GM21360 (cell line): ENCODE measurements at regions not wholly inside any gene's neighbourhood (a gene's known extent, or its start where the extent isn't known, plus 50 kb on each side); places are given as distances from the start of the nearest gene placed in this dataset.

Experiments used
- ATAC-seq: cut with Tn5 transposase; IDR thresholded peaks from one replicate; pipeline ENCODE4 v1.9.1; 2021; ENCODE audit warnings: mild to moderate bottlenecking, moderate library complexity; ENCODE audit not compliant: unreplicated experiment

GRCh38 chr5:173557123-173557903 is 59.1 kb downstream of the BOD1 start:
- no peak for ATAC-seq

DNA sequence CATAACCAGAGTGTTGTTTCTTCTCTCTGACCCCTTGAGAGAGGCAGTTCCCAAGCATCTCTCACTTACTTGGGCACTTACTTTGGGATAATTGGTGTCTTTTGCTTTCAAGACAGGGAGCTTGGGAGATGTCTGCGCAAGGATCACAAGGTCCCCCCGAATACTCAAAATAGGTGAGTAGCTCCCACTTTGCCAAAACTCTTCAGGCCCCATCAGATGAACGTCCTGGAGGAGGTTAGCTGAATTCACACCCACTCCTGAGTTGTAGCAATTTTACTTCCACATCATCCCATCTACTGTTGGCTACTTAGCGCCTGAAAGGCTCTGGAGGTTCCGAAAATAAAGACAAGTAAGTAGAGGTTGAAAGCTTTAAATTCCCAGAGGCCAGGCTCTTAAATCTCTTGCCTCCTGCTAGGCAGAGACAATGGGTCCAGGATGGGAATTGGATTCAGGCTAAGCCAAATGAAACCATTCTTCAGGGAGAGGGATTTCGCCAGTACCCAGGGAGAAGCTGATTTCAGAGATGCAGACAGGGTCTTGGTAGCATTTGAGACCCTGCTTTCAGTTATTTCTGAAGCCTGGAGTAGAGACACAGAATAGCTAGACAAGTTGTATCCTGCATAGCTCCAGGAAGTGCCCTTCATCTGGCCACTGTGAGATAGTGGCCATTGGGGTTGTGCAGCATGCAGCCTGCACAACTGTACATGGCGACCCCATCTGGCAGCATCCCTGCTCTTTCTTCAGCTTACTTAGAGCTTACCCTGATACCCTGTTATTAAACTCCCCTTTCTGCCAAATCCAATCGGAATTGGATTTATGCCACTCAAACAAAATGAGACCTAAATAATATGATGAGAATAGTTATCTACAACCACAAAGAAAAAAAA is 60.1 kb downstream of the BOD1 start:
- no peak for ATAC-seq

GRCh38 chr5:173554989-173555705 is 61.3 kb downstream of the BOD1 start:
- ATAC-seq: no peak

DNA sequence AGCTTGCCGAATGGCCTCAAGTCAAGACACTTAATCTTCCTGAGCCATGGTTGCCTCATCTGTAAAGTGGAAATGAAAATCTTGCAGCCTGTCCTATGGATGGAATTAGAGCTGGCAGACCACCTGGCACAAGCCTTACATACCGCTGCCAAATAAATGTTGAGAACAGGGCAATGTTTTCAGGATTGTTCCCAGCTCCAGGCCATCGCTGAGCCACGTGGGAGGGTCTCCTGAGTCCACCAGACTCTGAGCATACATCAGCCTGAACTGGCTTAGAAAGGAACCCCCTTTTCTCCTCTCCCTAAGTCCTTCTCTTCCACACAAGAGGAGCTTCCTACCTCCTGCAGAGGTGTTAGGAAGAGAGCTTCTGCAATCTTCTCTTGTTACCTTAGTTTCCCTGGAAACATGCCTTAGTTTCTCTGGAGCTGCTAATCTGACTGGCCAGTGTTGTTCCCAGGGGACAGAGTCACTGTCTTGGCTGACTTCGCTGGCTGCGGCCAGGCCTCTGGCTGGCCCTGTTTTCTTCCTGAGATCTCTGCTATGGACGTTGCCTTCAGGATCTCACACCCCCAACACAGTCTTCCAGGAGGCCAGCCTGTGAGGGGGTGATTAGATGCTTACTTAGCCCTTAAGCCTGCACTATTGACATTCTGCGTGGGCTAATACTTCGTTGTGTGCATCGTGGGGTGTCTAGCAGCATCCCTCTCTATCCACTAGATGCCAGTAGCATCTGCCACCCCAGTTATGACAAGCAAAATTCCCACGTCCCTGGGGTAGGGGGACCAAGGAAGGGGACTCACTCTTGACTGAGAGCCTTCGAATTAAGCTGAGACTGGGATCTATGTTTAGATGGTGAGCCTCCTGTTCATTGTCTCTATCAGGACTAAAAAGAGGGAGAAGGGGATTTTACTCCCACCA is 62.2 kb downstream of the BOD1 start:
- ATAC-seq: no peak

- ATAC-seq: no peak
Measured at GRCh38 chr5:173550641-173551040, 65.8 kb downstream of the BOD1 start.

DNA sequence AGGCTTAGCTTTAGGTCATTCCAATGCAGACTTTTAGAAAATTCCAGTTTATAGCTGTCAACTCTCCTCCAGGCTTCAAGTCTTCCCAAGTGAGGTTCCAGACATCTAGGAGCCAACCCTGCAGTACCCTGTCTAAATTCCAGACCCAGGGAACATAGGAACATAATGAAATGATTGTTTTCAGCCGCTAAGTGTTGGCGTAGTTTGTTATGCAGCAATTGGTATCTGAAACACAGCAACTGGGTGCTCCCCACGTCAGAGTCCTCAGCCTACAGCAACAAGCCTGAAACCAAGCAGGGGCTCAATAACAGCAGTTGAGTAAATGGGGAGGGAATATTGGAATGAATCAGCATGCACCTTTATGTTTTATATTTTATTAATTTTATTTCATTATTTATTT is 66.8 kb downstream of the BOD1 start:
- ATAC-seq: no peak

GRCh38 chr5:173547579-173547978 is 68.9 kb downstream of the BOD1 start:
- ATAC-seq: peak; percentile 49

GRCh38 chr5:173542964-173543363 is 73.5 kb downstream of the BOD1 start:
- no peak for ATAC-seq

DNA sequence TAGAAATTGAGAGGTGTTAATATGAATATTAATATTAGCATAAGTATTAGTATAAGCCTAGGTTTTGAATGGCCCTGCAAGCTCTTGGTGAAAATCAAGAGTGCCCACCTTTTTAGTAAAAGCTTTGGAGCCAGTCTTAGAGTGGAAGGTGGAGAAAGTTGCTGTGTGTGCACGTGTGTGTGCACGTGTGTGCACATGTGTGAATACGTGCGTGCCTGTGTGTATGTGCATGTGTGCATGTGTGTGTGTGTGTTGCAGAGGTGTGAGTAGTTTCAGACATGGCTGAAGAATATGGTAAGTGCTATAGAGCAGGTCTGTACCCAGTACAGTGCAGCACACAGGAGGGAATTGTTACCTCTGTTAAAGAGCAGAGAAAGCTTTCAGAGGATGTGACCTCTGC is 74.3 kb downstream of the BOD1 start:
- ATAC-seq: no peak

- no peak for ATAC-seq
Measured at GRCh38 chr5:173538654-173539053, 77.8 kb downstream of the BOD1 start.

DNA sequence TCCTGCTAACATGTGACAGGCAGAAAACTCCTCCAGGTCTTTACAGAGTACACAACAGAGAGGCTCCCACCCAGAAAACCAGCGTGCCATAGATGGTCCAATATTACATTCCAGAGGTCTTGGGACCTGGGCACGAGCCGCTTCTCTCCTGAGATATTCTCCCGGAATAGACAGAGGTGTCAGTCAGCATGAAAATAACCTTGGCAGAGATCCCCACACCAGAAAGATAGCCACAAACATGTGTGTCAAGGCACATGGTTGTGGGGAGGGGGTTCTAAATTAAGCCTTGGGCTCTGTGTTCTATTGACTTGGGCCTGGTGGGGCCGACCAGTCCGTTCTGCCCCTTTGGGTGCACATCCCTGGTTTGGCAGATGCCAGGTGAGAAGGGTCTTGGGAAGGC is 78.4 kb downstream of the BOD1 start:
- no peak for ATAC-seq

GRCh38 chr5:173537228-173537627 is 79.2 kb downstream of the BOD1 start:
- ATAC-seq: no peak

DNA sequence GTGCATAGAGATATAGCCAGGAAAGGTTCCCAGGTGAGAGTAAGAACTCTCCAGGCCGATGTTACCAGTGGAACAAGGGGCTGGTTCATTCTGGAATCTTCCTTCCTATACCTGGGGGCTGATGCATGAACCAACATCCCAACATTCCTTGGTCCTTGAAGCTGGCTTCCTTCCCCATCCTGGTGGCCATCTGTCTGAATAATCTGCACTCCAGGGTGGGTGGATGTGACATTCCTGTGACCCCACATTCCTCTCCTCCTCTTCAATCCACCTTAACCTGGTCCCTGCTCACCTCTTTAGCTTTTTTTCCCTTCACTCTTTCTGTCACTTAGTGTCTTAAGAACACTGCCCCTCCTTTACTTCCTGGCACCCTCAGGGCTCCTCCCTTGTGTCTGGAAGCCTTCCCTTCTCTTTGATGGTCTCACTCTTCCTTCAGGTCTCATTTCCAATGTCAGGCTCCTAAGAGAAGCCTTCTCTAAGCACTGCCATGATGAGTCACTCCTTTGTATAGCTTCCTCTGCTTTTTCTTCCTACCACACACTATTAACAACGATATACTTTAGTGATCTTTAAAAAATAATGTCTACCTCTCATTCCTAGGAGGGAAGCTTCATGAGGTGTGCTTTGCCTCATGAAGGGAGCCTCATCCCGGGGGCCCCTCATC is 80.3 kb downstream of the BOD1 start:
- ATAC-seq: no peak

DNA sequence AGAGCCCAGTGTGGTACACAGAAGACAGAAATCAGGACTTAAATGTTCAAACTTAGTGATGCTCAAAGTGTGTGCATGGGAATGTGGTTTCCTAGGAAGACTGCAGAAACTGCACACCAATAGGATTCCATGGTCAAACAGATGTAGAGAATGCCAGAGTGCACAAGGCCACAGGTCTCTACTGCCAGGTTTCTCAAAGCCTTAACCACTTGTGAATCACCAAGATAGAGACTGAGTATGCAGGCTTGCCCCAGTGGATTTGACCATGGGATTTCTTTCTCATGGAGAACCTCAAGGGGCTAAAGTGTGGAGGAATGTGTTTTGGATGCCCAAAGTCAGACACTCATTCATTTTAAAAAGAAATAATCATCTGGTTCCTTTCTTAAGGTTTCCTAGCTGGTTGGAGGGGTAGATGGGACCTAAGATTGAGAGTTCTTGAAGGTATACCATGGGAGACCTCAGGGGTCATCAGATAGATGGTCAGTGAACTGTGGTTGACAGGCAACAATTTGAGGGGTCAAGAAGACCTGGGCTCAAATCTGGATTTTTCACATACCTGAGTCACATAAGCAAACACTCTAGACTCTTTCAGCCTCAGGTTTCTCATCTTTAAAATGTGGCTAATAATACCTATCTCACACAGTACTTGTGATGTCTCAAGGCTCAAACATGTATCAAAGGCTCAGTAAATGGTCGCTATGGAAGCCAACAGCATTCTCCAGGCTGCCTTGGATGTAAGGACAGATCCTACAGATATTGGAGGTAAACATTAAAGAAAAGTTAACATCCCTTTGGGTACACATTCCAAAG is 81.1 kb downstream of the BOD1 start:
- ATAC-seq: no peak

- no peak for ATAC-seq
Measured at GRCh38 chr5:173534664-173535063, 81.8 kb downstream of the BOD1 start.

- ATAC-seq: no peak
Measured at GRCh38 chr5:173534031-173534430, 82.4 kb downstream of the BOD1 start.

GRCh38 chr5:173532689-173533250 is 83.7 kb downstream of the BOD1 start:
- no peak for ATAC-seq

DNA sequence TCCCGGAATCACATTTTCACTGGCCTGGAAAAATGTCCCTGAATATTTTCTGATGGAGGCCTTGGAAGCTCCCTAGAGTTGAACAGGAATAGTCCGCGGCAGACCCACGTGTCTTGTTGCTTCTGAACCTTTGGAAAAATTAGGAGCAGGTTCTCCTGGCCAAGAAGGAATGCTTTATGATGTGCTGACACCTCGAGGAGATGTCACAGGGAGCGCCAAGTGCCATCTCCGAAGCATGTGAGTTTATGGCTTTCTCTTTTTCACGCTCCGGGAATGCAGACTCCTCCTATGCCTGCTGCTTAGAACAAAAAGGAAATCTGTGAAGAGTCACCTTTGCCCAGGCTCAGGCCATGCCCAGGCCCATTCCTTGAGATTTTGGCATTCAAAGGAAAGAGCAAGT is 84.6 kb downstream of the BOD1 start:
- ATAC-seq: no peak

DNA sequence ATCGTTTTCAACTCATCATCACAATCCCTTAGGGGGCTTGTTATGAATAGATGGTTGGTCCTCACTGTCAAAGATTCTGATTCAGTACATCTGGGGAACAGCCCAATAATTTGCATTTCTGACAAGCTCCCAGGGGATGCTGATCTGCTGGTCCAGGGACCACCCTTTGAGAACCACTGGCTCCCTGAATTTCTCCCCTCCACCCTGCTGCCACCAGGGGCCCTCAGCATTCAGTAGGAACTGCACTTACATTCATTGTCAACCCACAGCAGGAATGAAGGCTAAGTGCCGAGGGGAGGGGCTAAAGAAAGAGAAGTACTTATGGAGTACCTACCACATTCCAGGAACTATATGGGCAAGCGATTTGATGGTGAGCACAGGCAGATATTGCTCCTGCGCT is 85.9 kb downstream of the BOD1 start:
- no peak for ATAC-seq
